ENCODE measurements at regions not wholly inside any gene's neighbourhood (a gene's known extent, or its start where the extent isn't known, plus 50 kb on each side); places are given as distances from the start of the nearest gene placed in this dataset.

DNA sequence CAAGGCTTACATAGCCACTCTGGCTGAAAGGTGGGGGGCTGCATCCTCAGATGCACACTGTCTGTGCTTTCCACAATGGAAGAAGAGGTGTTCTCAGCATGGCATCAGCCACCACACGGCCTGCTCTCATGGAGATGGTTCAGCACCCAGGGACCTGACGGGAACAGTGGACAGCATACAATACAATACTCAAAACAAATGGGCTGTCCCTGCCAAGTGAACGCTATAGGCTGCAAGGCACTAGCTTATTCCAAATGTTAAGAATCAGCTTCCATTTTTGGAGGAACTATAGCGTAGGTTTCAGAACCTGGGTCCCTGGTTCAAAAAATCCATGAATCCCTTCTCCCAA is 77.2 kb downstream of the ZNF608 start:
- TF ChIP-seq, protein P1, sequence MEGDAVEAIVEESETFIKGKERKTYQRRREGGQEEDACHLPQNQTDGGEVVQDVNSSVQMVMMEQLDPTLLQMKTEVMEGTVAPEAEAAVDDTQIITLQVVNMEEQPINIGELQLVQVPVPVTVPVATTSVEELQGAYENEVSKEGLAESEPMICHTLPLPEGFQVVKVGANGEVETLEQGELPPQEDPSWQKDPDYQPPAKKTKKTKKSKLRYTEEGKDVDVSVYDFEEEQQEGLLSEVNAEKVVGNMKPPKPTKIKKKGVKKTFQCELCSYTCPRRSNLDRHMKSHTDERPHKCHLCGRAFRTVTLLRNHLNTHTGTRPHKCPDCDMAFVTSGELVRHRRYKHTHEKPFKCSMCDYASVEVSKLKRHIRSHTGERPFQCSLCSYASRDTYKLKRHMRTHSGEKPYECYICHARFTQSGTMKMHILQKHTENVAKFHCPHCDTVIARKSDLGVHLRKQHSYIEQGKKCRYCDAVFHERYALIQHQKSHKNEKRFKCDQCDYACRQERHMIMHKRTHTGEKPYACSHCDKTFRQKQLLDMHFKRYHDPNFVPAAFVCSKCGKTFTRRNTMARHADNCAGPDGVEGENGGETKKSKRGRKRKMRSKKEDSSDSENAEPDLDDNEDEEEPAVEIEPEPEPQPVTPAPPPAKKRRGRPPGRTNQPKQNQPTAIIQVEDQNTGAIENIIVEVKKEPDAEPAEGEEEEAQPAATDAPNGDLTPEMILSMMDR (IDR thresholded peaks at IDR 0.05), result no peak
- no peak for TF ChIP-seq POLR2A (IDR thresholded peaks at IDR 0.05)

Data from lower leg skin (tissue), 3 donors.